Naive thymus-derived CD8-positive, alpha-beta T cell (primary cell): ENCODE measurements at regions not wholly inside any gene's neighbourhood (a gene's known extent, or its start where the extent isn't known, plus 50 kb on each side); places are given as distances from the start of the nearest gene placed in this dataset.
A peak's percentile ranks its signal among the peaks of the same experiment; 100 is the strongest.

Source experiments
- ATAC-seq, 2 donors: fragments of 150-1000 bp; cut with Tn5 transposase in 1 of 2; sonication (Bioruptor Pico), chemical (Tn5 transposase) in 1 of 2; 1 replicate in 1 of 2; 2 replicates in 1 of 2; pipeline ENCODE4 v1.10.0; 2021; ENCODE audit warnings: mild to moderate bottlenecking in 2 of 2, moderate library complexity in 2 of 2
- POLR2A ChIA-PET: fragments of 350-600 bp; sonication (Branson Sonifier 250); formaldehyde crosslinking; loops from one replicate; lab custom pipeline; 2021; ENCODE audit warnings: antibody characterized with exemption; lab: Charles Lee
- DNase-seq, 10 donors: peaks; one replicate each; pipeline versions ENCODE4 v3.0.0 to v3.0.0-alpha.2; 2020 to 2022
- H3K27ac Mint-ChIP-seq, 10 donors: one replicate each; pipeline ENCODE4 v1.8.0; 2020 to 2022; ENCODE audit warnings: mild to moderate bottlenecking in 10 of 10, mixed read lengths in 10 of 10, moderate library complexity in 4 of 10, inconsistent platforms in 1 of 10
- H3K27me3 Mint-ChIP-seq, 5 donors: one replicate each; pipeline ENCODE4 v1.8.0; 2021 to 2022; ENCODE audit warnings: mixed read lengths in 5 of 5
- H3K36me3 Mint-ChIP-seq, 3 donors: one replicate each; pipeline ENCODE4 v1.8.0; 2020 to 2022; ENCODE audit warnings: mixed read lengths in 3 of 3, mild to moderate bottlenecking in 2 of 3, inconsistent platforms in 1 of 3
- H3K4me1 Mint-ChIP-seq, 4 donors: one replicate each; pipeline ENCODE4 v1.8.0; 2021 to 2022; ENCODE audit warnings: mixed read lengths in 4 of 4
- H3K4me3 Mint-ChIP-seq, 10 donors: one replicate each; pipeline ENCODE4 v1.8.0; 2020 to 2022; ENCODE audit warnings: mild to moderate bottlenecking in 10 of 10, mixed read lengths in 10 of 10, moderate library complexity in 6 of 10, inconsistent platforms in 1 of 10
- H3K9me3 Mint-ChIP-seq, 9 donors: one replicate each; pipeline ENCODE4 v1.8.0; 2020 to 2022; ENCODE audit warnings: mixed read lengths in 9 of 9, mild to moderate bottlenecking in 3 of 9, inconsistent platforms in 1 of 9, moderate library complexity in 1 of 9

DNA sequence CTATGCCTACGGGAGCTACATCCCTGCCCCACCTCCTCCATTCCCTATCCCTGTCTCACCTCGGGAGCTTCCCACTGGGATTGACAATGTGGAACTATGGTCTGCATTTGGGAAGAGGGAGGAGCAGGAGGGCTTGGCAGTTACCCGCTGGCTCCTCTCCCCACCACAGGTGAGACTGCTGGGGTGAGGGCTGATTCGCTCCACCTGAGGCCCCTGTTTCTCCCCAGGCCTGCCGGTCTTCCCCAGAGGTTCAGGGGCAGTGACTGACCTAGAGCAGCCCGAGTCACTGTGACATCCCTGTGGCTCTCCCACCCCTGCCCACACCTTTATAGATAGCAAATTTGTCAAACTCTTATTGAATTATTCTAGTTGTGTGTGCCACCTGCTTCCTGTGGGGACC, 252.6 kb downstream of the GLRX3 start:
- POLR2A ChIA-PET, result no interaction called here
- H3K27ac Mint-ChIP-seq, result no peak overlapping the region
- no peak overlapping the region for H3K4me3 Mint-ChIP-seq
- peaks cover 0 to 4% (median 0%) of the 10 kb centered on the region in 4 donors for H3K4me1 Mint-ChIP-seq
- H3K36me3 Mint-ChIP-seq, result peaks cover 0 to 29% (median 0%) of the 10 kb centered on the region in 3 donors
- DNase-seq (no peak), ATAC-seq (no peak)
- H3K9me3 Mint-ChIP-seq, result peaks cover 3 to 45% (median 25%) of the 10 kb centered on the region in 9 donors
- H3K27me3 Mint-ChIP-seq, result peaks cover 7 to 29% (median 18%) of the 10 kb centered on the region in 5 donors

DNA sequence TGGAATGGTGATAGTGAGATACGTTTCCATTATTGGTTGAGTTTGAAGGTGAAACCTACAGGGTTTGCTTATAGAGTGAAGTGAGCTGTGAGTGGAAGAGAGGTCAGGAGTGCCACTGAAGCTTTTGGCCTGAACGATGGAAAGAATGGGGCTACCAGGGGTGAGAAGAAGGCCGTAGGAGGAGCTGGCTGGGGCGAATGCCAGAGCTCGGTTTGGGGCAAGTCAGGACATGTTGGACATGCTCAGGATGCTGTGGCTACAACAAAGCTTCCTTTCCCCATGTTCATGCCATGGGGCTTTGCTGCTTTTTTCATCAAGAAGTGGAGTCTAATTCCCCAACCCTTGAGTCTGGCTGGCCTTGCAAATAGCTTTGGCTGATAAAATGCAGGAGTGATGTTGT, 253.7 kb downstream of the GLRX3 start:
- no peak for ATAC-seq
- peaks cover 3 to 45% (median 25%) of the 10 kb centered on the region in 9 donors for H3K9me3 Mint-ChIP-seq
- DNase-seq, result no peak
- H3K4me3 Mint-ChIP-seq, result no peak overlapping the region
- H3K27me3 Mint-ChIP-seq, result peaks cover 7 to 29% (median 18%) of the 10 kb centered on the region in 5 donors
- H3K36me3 Mint-ChIP-seq, result peaks cover 0 to 24% (median 0%) of the 10 kb centered on the region in 3 donors
- H3K27ac Mint-ChIP-seq, result no peak overlapping the region
- POLR2A ChIA-PET, result no interaction called here
- H3K4me1 Mint-ChIP-seq, result peaks cover 0 to 4% (median 0%) of the 10 kb centered on the region in 4 donors

DNA sequence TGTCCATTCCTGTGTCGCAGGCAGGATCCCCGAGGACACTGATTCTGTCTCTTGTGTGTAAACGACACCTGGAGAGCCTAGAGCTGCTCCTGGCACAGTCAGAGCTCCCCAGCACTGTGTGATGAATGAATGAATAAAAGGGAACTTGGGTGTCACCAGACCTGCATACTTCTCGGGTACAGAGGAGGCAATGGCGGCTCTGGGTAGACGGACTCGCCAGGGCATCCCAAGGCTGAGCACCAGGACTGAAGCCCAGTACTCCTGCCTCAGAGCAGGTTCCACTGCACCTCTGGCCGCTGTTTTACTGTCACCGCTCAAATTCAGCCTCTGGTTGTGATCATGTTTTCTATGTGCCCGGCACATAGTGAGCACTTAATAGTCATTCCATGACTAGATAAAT, 255.8 kb downstream of the GLRX3 start:
- ATAC-seq (no peak), DNase-seq (no peak)
- Mint-ChIP-seq H3K4me3 (no peak overlapping the region), H3K36me3 (peaks cover 0 to 24% (median 0%) of the 10 kb centered on the region in 3 donors), H3K4me1 (peaks cover 0 to 4% (median 0%) of the 10 kb centered on the region in 4 donors), H3K9me3 (peaks cover 6 to 52% (median 25%) of the 10 kb centered on the region in 9 donors), H3K27me3 (peaks cover 7 to 29% (median 18%) of the 10 kb centered on the region in 5 donors), H3K27ac (no peak overlapping the region)
- POLR2A ChIA-PET, result no interaction called here

DNA sequence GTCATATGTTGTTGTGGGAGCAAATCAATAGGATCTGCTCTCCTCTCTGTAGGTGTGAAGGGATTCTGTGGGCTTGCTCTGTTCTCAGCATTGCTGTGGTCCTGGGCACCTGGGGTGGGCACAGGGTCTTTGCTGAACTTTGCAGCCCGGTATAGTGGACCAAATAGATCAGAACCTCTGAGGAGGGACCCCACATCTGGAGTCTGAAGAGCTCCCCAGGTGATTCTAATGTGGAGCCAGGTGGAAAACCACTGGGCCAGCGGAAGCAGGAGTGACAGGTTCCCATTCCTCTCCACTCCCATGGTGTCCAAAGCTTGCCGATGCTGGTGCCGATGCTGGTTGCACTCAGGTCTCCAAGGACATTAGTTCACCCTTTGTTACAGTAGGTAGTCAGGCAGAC, 257.2 kb downstream of the GLRX3 start:
- DNase-seq (no peak), ATAC-seq (no peak)
- Mint-ChIP-seq H3K4me3 (no peak overlapping the region), H3K4me1 (peaks cover 0 to 2% (median 0%) of the 10 kb centered on the region in 4 donors), H3K27me3 (peaks cover 7 to 25% (median 17%) of the 10 kb centered on the region in 5 donors), H3K27ac (no peak overlapping the region), H3K9me3 (peaks cover 0 to 60% (median 27%) of the 10 kb centered on the region in 9 donors), H3K36me3 (peaks cover 0 to 25% (median 0%) of the 10 kb centered on the region in 3 donors)
- POLR2A ChIA-PET, result no interaction called here

DNA sequence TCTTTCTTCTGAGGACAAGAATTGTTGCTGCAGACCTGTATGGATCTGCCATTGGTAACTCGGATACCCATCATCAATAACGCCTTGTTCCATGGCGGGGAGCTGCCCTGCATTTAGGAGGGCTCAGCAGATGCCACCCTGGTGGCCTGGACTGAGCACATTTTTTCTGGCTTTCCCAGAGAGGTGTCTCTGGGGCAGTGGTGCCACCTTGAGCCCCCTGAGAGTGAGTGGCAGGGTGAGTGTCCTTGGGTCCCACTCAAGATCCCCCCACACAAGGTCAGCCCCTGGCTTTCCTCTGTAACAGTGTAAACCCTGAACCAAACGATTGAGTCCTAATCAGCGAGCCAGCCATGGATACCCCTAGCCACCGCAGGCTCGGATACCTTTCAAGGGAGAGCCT, 258.6 kb downstream of the GLRX3 start:
- peaks cover 0 to 64% (median 33%) of the 10 kb centered on the region in 9 donors for H3K9me3 Mint-ChIP-seq
- DNase-seq, result no peak
- no peak overlapping the region for H3K27ac Mint-ChIP-seq
- H3K27me3 Mint-ChIP-seq, result peaks cover 5 to 28% (median 17%) of the 10 kb centered on the region in 5 donors
- POLR2A ChIA-PET, result no interaction called here
- ATAC-seq, result no peak
- peaks cover 0 to under 1% (median 0%) of the 10 kb centered on the region in 4 donors for H3K4me1 Mint-ChIP-seq
- H3K36me3 Mint-ChIP-seq, result peaks cover 0 to 25% (median 0%) of the 10 kb centered on the region in 3 donors
- H3K4me3 Mint-ChIP-seq, result no peak overlapping the region

DNA sequence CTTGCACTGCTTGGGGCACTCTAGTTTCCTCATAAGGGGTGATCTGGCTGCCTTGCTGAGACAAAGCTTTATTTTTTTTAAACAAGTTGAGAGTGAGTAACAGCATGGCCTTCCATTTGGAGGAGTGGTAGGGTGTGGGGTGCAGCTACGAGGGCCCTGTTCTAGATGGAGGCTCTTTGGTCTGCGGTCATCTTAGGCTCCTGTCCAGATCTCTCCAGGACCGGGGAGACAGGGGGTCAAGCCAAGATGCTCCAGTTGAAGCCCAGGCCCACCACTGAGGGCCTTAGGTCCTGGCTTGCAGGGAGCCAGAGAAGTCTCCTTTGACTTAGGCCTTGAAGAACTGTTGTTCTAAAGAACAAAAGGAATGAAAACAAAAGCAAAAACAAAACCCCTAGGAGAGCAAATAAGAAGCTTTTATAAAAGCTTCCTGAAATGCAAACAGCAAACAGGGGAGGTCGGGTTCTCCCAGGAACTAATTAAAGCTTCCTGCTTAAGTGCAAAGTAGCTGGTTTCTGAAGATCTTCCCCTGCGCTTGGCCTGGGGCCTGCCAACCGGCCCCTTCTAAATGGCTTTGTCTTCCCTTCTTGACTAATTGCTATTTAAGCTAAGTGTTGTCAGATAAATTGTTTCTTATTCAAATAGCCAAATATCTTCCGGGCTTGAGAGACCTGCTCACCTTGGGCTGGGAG, 259.2 kb downstream of the GLRX3 start:
- Mint-ChIP-seq H3K9me3 (peaks cover 0 to 64% (median 33%) of the 10 kb centered on the region in 9 donors), H3K4me1 (no peaks in the 10 kb centered on the region), H3K27ac (no peak overlapping the region), H3K27me3 (peaks cover 5 to 25% (median 16%) of the 10 kb centered on the region in 5 donors), H3K36me3 (peaks cover 0 to 25% (median 0%) of the 10 kb centered on the region in 3 donors), H3K4me3 (no peak overlapping the region)
- no peak for ATAC-seq
- DNase-seq, result no peak
- POLR2A ChIA-PET, result no interaction called here

DNA sequence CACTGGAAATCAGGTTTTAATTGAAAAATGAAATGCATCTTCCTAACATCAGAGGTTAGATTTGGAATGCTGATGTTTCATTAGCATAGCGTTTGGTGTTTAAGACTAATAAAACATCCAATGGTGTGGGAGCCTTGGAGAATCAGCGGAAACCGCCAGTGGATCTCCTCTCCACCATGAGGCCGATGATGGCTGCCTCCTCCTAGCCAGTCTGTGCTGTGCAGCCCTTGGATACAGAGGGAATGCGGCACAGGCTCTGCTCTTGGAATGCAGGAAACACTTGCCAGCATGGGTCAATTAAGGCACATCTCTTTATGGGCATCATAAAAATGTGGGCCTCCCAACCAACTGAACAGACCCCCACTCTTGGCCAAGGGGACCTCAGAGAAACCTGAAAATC, 259.9 kb downstream of the GLRX3 start:
- H3K36me3 Mint-ChIP-seq, result peaks cover 0 to 25% (median 0%) of the 10 kb centered on the region in 3 donors
- no peak overlapping the region for H3K4me3 Mint-ChIP-seq
- no peak overlapping the region for H3K27ac Mint-ChIP-seq
- POLR2A ChIA-PET, result no interaction called here
- ATAC-seq (no peak), DNase-seq (no peak)
- peaks cover 5 to 18% (median 10%) of the 10 kb centered on the region in 5 donors for H3K27me3 Mint-ChIP-seq
- peaks cover 0 to 64% (median 29%) of the 10 kb centered on the region in 9 donors for H3K9me3 Mint-ChIP-seq
- H3K4me1 Mint-ChIP-seq, result no peaks in the 10 kb centered on the region

DNA sequence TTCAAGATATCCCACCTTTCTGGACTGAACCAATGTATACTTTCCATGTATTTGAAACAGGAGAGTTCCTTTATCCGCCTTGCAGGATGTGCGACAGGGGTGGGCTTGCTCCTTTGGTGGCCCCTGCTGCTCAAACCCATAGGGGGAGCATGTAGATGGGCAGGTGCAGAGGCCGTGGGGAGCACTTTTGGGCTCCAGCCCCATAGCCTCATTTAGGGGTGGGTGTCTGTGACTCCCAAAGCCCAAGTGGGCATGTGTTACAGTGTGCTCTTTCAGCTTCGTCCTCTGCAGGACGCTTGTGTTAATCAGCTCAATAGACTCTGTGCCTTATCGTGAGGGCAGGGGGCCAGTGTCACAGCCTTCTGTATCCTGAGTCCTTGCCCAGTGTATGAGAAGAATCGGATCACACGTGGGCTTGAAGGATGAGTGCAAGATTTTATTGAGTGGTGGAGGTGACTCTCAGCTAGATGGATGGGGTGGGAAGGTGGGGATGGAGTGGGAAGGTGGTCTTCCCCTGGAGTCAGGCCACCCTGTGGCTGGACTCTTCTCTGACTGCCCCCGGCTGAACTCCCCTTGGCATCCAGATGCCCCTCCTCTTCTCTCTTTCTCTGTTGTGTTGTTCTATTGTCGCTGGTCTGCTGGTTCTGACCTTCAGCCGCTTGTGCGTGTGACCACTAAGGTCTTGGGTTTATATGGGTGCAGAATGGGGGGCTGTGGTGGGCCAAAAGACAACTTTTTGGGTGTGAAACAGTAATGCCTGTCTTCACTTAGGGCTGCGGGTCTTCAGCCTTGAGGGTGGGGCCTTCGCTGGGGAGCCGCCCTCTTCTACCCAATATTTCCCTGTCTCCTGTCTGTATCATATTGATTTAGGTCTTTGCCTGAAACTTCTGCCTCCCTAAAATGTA, 262.2 kb downstream of the GLRX3 start:
- no peak for DNase-seq
- H3K9me3 Mint-ChIP-seq, result peaks cover 0 to 57% (median 26%) of the 10 kb centered on the region in 9 donors
- peaks cover 0 to 11% (median 5%) of the 10 kb centered on the region in 5 donors for H3K27me3 Mint-ChIP-seq

DNA sequence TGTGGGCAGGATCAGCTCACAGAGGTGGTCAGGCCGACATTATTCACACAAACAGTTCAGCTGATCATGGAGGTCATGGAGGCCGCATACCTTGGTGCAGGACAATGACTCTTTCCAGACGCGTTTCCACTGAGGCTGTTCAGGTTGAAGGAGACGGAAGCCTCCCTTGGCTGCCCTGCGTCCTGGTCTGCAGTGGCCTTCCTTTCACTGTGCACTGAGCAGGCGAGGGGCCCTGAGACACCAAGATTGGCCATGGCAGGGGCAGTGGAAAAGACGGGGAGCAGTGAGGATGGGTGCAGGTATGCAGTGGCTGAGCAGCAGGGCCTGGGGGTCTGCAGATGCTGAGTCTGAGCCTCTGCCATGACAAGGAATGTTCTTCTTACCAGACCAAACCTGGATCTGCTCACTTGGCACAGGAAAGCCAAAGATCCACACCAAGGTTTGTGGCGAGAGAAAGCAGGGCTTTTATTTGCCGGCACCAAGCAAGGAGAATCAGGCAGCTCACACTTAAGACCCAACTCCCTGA, 263.3 kb downstream of the GLRX3 start:
- H3K27me3 Mint-ChIP-seq, result peaks cover 0 to 22% (median 11%) of the 10 kb centered on the region in 5 donors
- DNase-seq (peak in 1 of 10 donors; percentile 7), ATAC-seq (no peak)
- H3K36me3 Mint-ChIP-seq, result peaks cover 0 to 16% (median 0%) of the 10 kb centered on the region in 3 donors
- no peak overlapping the region for H3K27ac Mint-ChIP-seq
- POLR2A ChIA-PET, result no interaction called here
- peaks cover 0 to 46% (median 22%) of the 10 kb centered on the region in 9 donors for H3K9me3 Mint-ChIP-seq
- no peak overlapping the region for H3K4me3 Mint-ChIP-seq
- no peaks in the 10 kb centered on the region for H3K4me1 Mint-ChIP-seq

More for the DNA sequence above, 262.2 kb downstream of the GLRX3 start:
- POLR2A ChIA-PET, result no interaction called here
- no peak for ATAC-seq
- Mint-ChIP-seq H3K36me3 (peaks cover 0 to 23% (median 0%) of the 10 kb centered on the region in 3 donors), H3K4me1 (no peaks in the 10 kb centered on the region), H3K27ac (no peak overlapping the region), H3K4me3 (no peak overlapping the region)

DNA sequence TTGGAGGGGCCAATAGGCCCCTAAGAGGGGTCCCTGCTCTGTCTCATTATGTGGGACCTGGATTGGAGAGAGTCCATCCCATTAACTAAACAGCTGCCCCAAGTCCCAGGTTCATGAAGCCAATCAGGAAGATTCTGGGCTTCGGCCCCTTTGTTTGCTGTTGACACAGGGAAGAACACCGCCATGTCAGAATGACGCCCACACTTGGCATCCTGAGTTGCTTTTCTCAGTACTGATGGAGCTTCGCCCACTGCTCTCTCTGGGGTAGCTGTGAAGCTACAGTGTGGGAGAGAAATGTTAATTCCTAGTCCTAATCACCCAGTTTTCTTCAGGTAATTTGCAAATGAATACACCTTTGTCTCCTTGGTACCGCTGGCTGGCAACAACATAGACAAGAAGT, 264.7 kb downstream of the GLRX3 start:
- Mint-ChIP-seq H3K27ac (no peak overlapping the region), H3K4me1 (no peaks in the 10 kb centered on the region), H3K4me3 (no peak overlapping the region), H3K9me3 (peaks cover 0 to 32% (median 19%) of the 10 kb centered on the region in 9 donors), H3K27me3 (peaks cover 0 to 23% (median 11%) of the 10 kb centered on the region in 5 donors), H3K36me3 (peaks cover 0 to 13% (median 0%) of the 10 kb centered on the region in 3 donors)
- peak in 1 of 10 donors; percentile 4 for DNase-seq
- POLR2A ChIA-PET, result no interaction called here
- no peak for ATAC-seq

DNA sequence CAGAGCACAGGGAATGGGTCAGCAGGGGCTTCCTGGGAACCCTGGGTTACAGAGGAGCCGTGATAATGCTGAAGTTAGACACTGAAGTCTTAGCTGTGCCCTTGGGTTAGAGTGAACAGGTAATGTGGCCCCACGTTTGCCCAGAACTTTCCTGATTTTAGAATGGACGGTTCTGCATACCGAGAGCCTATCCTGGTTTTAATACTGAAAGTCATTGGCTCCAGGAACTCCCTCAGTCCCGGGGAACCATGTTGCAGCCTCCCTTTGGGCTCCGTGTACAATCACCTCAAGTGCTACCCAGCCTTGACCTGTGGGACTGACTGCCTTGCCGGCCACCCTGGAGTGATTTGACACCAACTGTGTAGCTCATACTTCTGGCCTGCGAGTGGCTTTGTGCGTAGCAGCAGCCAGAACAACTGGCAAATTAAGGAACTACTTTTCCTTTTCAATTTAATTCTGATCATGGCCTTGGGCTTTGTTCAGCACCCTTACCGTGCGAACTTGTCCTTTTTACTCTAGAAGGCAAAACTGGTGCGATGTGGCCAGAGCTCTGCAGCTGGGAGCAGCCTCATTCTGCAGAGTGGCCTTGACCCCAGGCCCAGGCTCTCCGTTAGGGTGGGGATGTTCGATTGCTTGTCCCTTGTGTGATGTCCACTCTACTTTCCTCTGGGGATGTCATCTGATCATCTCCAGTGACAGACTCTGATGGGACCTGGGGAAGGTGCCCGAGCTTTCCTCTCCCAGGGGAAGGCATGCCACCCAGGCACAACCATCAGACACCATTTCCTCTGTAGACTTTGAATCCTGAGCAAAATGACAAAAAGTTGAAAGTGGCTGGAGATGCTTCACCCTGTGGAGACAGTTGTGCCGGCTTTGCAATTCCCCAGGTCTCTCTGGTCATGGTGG, 265.9 kb downstream of the GLRX3 start:
- peaks cover 0 to 20% (median 11%) of the 10 kb centered on the region in 9 donors for H3K9me3 Mint-ChIP-seq
- DNase-seq (peak in 1 of 10 donors; percentile 7), ATAC-seq (no peak)
- H3K27ac Mint-ChIP-seq, result no peak overlapping the region
- no peak overlapping the region for H3K4me3 Mint-ChIP-seq
- H3K4me1 Mint-ChIP-seq, result no peaks in the 10 kb centered on the region
- peaks cover 0 to 6% (median 0%) of the 10 kb centered on the region in 3 donors for H3K36me3 Mint-ChIP-seq
- peaks cover 0 to 23% (median 11%) of the 10 kb centered on the region in 5 donors for H3K27me3 Mint-ChIP-seq
- POLR2A ChIA-PET, result no interaction called here
